GM10266 (cell line): ENCODE measurements at regions not wholly inside any gene's neighbourhood (a gene's known extent, or its start where the extent isn't known, plus 50 kb on each side); places are given as distances from the start of the nearest gene placed in this dataset.

Experiments
- DNase-seq: peaks from one replicate; pipeline ENCODE4 v3.0.0; 2012; ENCODE audit errors: extremely low spot score
- CTCF ChIP-seq: IDR thresholded peaks from 2 replicates; pipeline ENCODE4 v1.5.1; 2012; ENCODE audit warnings: mild to moderate bottlenecking, low read depth; ENCODE audit not compliant: control insufficient read depth, insufficient read depth; ENCODE audit errors: missing control alignments

DNA sequence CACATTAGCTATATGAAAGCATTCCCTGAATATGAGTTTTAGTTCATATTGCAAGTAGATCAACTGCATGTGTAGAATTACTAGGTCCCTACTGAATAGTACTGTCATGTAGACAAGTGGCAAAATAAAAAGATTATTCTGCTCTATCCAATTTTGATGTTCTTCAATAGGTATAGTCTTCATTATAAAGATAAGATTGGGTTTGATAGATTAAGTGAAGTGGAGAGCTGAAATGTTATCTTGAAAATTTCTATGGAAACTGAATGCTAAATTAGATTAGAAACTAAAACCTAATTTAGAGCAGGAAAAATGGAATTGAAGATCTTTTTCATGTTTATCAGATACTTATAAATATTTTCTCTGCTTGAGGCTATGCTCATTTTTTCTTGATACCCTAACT lies 1610.0 kb downstream of the BRINP3 start:
- no peak for DNase-seq
- no peak for TF ChIP-seq CTCF

- no peak for DNase-seq
- no peak for TF ChIP-seq CTCF
Observed at GRCh38 chr1:188871164-188871563, 1606.5 kb downstream of the BRINP3 start.

DNA sequence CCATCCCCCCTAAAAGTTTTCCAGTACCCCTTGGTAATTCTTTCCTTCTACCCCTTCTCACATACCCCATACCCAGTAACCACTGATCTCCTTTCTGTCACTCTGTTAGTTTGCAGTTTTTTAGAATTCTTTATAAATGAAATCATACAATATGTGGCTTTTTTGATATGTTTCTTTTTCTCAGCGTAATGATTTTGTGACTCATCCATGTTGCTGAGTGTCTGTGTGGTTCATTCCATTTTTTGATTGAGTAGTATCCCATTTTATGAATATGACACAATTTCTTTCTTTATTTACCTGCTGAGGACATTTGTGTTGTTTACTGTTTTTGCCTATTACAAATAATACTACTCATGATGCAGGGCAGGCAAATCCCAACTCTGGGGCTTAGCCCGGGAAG lies 1605.3 kb downstream of the BRINP3 start:
- no peak for TF ChIP-seq CTCF
- no peak for DNase-seq

GRCh38 chr1:188877668-188878067 lies 1600.0 kb downstream of the BRINP3 start:
- no peak for DNase-seq
- no peak for TF ChIP-seq CTCF

DNA sequence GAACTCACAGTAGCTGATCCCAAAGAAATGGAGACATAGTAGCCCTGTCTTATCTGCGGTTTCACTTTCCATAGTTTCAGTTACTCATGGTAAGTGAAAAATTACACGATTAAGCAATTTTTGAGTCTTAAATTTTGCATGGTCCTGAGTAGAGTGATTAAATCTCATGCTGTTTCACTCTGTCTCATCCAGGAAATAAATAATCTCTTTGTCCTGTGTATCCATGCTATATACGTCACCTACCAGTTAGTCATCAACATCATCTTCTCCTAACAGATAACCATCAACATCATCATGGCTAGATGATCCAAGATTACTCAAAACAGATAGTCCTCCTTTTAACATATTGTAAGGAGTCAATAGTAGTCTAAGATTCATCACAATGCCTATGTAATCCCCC lies 1589.3 kb downstream of the BRINP3 start:
- DNase-seq, result no peak
- TF ChIP-seq CTCF, result no peak

- no peak for TF ChIP-seq CTCF
- DNase-seq, result no peak
Observed at GRCh38 chr1:188889166-188889565, 1588.5 kb downstream of the BRINP3 start.

DNA sequence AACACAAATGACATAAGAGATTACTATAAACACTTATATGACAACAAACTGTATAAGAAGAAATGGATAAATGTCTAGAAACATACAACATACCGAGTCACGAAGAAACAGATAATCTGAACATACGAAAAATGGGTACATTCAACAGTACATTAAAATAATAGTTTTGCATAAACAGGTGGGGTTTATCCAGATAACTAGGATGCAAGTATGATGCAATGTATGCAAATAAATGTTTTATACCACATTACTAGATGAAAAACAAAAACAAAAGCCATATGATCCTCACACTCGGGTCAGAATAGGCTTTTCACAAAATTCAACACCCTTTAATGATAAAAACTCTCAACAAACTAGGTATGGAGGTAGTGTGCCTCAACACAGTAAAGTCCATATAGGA lies 1585.7 kb downstream of the BRINP3 start:
- TF ChIP-seq CTCF, result no peak

More for the DNA sequence above, 1585.7 kb downstream of the BRINP3 start:
- DNase-seq, result no peak
